Stomach (tissue), 8 donors: ENCODE measurements at regions not wholly inside any gene's neighbourhood (a gene's known extent, or its start where the extent isn't known, plus 50 kb on each side); places are given as distances from the start of the nearest gene placed in this dataset.

ENCODE experiments used
- DNase-seq, 2 donors: peaks; one replicate each; pipeline versions ENCODE4 v3.0.0 to v3.0.0-alpha.2; 2013 to 2019
- H3K27ac ChIP-seq, 5 donors: fragments of 200-600 bp in 4 of 5; sonication (generic) in 4 of 5; one replicate each; pipeline ENCODE4 v1.5.1; 2013 to 2019; ENCODE audit warnings: mild to moderate bottlenecking in 1 of 5, moderate library complexity in 1 of 5
- H3K27me3 ChIP-seq, 3 donors: fragments of 200-600 bp; sonication (generic); one replicate each; pipeline ENCODE4 v1.5.1; 2017 to 2019; ENCODE audit warnings: mixed run types in 1 of 3
- H3K36me3 ChIP-seq, 4 donors: fragments of 200-600 bp; sonication (generic); 1 replicate in 3 of 4; 2 replicates in 1 of 4; pipeline ENCODE4 v1.5.1; 2016 to 2019
- H3K4me1 ChIP-seq, 4 donors: fragments of 200-600 bp; sonication (generic); one replicate each; pipeline ENCODE4 v1.5.1; 2016 to 2019
- H3K4me3 ChIP-seq, 4 donors: fragments of 200-600 bp; sonication (generic) in 3 of 4; one replicate each; pipeline ENCODE4 v1.5.1; 2016 to 2019; ENCODE audit warnings: mild to moderate bottlenecking in 1 of 4
- H3K9me3 ChIP-seq, 4 donors: fragments of 200-600 bp; sonication (generic); one replicate each; pipeline ENCODE4 v1.5.1; 2016 to 2019
- CTCF ChIP-seq, 7 experiments: fragments of 450-650 bp in 4 of 7; fragments of 200-600 bp in 3 of 7; sonication (generic) in 3 of 7; IDR thresholded peaks; one replicate each; pipeline ENCODE4 v1.5.1; 2016 to 2019; ENCODE audit warnings: antibody characterized with exemption in 7 of 7, control low read depth in 2 of 7, mild to moderate bottlenecking in 1 of 7
- EP300 ChIP-seq: sonication (generic); formaldehyde crosslinking; IDR thresholded peaks from one replicate; pipeline ENCODE4 v1.6.1; 2017; ENCODE audit warnings: antibody characterized with exemption
- POLR2A ChIP-seq, 4 donors: fragments of 450-650 bp; IDR thresholded peaks; one replicate each; pipeline ENCODE4 v1.6.1; 2016; ENCODE audit warnings: antibody characterized with exemption in 4 of 4, control low read depth in 2 of 4, mild to moderate bottlenecking in 1 of 4, moderate library complexity in 1 of 4
- POLR2AphosphoS5 ChIP-seq, 3 donors: sonication (generic); formaldehyde crosslinking; IDR thresholded peaks; one replicate each; pipeline ENCODE4 v1.6.1; 2016; ENCODE audit warnings: antibody characterized with exemption in 3 of 3
- WGBS, 5 donors: extraction: QIAGEN DNeasy Blood & Tissue Kit in 3 of 5; methylation state at CpG; one replicate each; pipeline versions ENCODE4 v1.1.5 to v1.1.7; 2013 to 2018; 5-methylcytosine and 5-hydroxymethylcytosine counted together
- intact Hi-C: fragments of 100-400 bp; cut with DNase I; formaldehyde crosslinking; loops from one replicate; pipeline ENCODE4 v1.15.1; 2023; ENCODE audit warnings: low total_unique reads
- donor health status: healthy with polysubstance abuse.
- donor health status: Bipolar disorder and iron deficiency.
- donor health status: healthy.

- Histone ChIP-seq H3K4me3 (no peak overlapping the region), H3K27me3 (peaks cover 0 to 88% (median 0%) of the 10 kb centered on the region in 3 donors), H3K27ac (no peak overlapping the region), H3K9me3 (no peaks in the 10 kb centered on the region), H3K4me1 (no peaks in the 10 kb centered on the region), H3K36me3 (no peaks in the 10 kb centered on the region)
- no peak for TF ChIP-seq POLR2A (IDR thresholded peaks at IDR 0.05)
- no peak for TF ChIP-seq EP300
- no peak for TF ChIP-seq POLR2AphosphoS5 (IDR thresholded peaks at IDR 0.05)
- no peak for TF ChIP-seq CTCF (IDR thresholded peaks at IDR 0.05)
- 58 to 77% (median 72%) methylated on average over 4 of the region's 4 CpGs for WGBS, 5 donors
- intact Hi-C loops = no loop called here
- no peak for DNase-seq
Observed at GRCh38 chr5:135776457-135776856, 58.0 kb upstream of the SLC25A48 start.

GRCh38 chr5:135761746-135762145 lies 72.7 kb upstream of the SLC25A48 start:
- H3K4me3 ChIP-seq = no peak overlapping the region
- no peaks in the 10 kb centered on the region for H3K4me1 ChIP-seq
- no peaks in the 10 kb centered on the region for H3K36me3 ChIP-seq
- TF ChIP-seq POLR2A (IDR thresholded peaks at IDR 0.05) (no peak), EP300 (no peak), POLR2AphosphoS5 (IDR thresholded peaks at IDR 0.05) (no peak), CTCF (IDR thresholded peaks at IDR 0.05) (no peak)
- no peak for DNase-seq
- H3K27ac ChIP-seq = no peak overlapping the region
- peaks cover 0 to 17% (median 4%) of the 10 kb centered on the region in 4 donors for H3K9me3 ChIP-seq
- intact Hi-C loops = no loop called here
- peaks cover 0 to 28% (median 0%) of the 10 kb centered on the region in 3 donors for H3K27me3 ChIP-seq
- WGBS, 5 donors = 60 to 73% (median 65%) methylated on average over 6 of the region's 6 CpGs

- peaks cover 0 to 20% (median 0%) of the 10 kb centered on the region in 3 donors for H3K27me3 ChIP-seq
- intact Hi-C loops = no loop called here
- H3K36me3 ChIP-seq = no peaks in the 10 kb centered on the region
- H3K9me3 ChIP-seq = no peaks in the 10 kb centered on the region
- no peak overlapping the region for H3K4me3 ChIP-seq
- no peak for TF ChIP-seq POLR2AphosphoS5 (IDR thresholded peaks at IDR 0.05)
- TF ChIP-seq CTCF (IDR thresholded peaks at IDR 0.05) = no peak
- no peak for TF ChIP-seq POLR2A (IDR thresholded peaks at IDR 0.05)
- no peak for TF ChIP-seq EP300
- no peaks in the 10 kb centered on the region for H3K4me1 ChIP-seq
- DNase-seq = no peak
- H3K27ac ChIP-seq = no peak overlapping the region
- WGBS, 5 donors = 76 to 89% (median 87%) methylated on average over 5 of the region's 5 CpGs
Observed at GRCh38 chr5:135759149-135759784, 75.2 kb upstream of the SLC25A48 start.

GRCh38 chr5:135753990-135754389 lies 80.5 kb upstream of the SLC25A48 start:
- WGBS, 5 donors = 67 to 86% (median 71%) methylated on average over 5 of the region's 5 CpGs
- no peak for TF ChIP-seq CTCF (IDR thresholded peaks at IDR 0.05)
- no peak for TF ChIP-seq POLR2A (IDR thresholded peaks at IDR 0.05)
- no peak for TF ChIP-seq POLR2AphosphoS5 (IDR thresholded peaks at IDR 0.05)
- no peak for TF ChIP-seq EP300
- Histone ChIP-seq H3K36me3 (no peaks in the 10 kb centered on the region), H3K27ac (no peak overlapping the region), H3K9me3 (no peaks in the 10 kb centered on the region), H3K4me3 (no peak overlapping the region), H3K4me1 (no peaks in the 10 kb centered on the region), H3K27me3 (peaks cover 0 to 6% (median 0%) of the 10 kb centered on the region in 3 donors)
- no peak for DNase-seq
- intact Hi-C loops = no loop called here
